ENCODE measurements at regions not wholly inside any gene's neighbourhood (a gene's known extent, or its start where the extent isn't known, plus 50 kb on each side); places are given as distances from the start of the nearest gene placed in this dataset.
"Not testable (repeated sequence)": the region's sequence is repeated elsewhere in the genome, so short reads cannot be mapped to it uniquely, and the experiment has no call there.

- not testable (repeated sequence) for DNase-seq (ENCODE audit: extremely low read depth, low read depth)
These were observed 161.4 kb downstream of the SYT15 start for GRCh38 chr10:46740368-46740767.

- not testable (repeated sequence) for DNase-seq (ENCODE audit: extremely low read depth, low read depth)
These were observed 162.2 kb upstream of the PTPN20 start for GRCh38 chr10:46749003-46749402.

- not testable (repeated sequence) for DNase-seq (ENCODE audit: extremely low read depth, low read depth)
These were observed 161.8 kb upstream of the PTPN20 start for GRCh38 chr10:46749470-46749869.

GRCh38 chr10:46753763-46754162, 157.5 kb upstream of the PTPN20 start:
- DNase-seq (ENCODE audit: extremely low read depth, low read depth), result not testable (repeated sequence)

- not testable (repeated sequence) for DNase-seq (ENCODE audit: extremely low read depth, low read depth)
These were observed 149.8 kb upstream of the PTPN20 start for GRCh38 chr10:46761471-46761870.

GRCh38 chr10:46768515-46769291, 142.5 kb upstream of the PTPN20 start:
- not testable (repeated sequence) for DNase-seq (ENCODE audit: extremely low read depth, low read depth)

GRCh38 chr10:46773178-46773896, 137.9 kb upstream of the PTPN20 start:
- not testable (repeated sequence) for DNase-seq (ENCODE audit: extremely low read depth, low read depth)

GRCh38 chr10:46773897-46774236, 137.4 kb upstream of the PTPN20 start:
- not testable (repeated sequence) for DNase-seq (ENCODE audit: extremely low read depth, low read depth)

GRCh38 chr10:46774366-46774765, 136.9 kb upstream of the PTPN20 start:
- not testable (repeated sequence) for DNase-seq (ENCODE audit: extremely low read depth, low read depth)

GRCh38 chr10:46774945-46775667, 136.1 kb upstream of the PTPN20 start:
- DNase-seq (ENCODE audit: extremely low read depth, low read depth), result not testable (repeated sequence)

GRCh38 chr10:46775668-46776059, 135.6 kb upstream of the PTPN20 start:
- DNase-seq (ENCODE audit: extremely low read depth, low read depth), result not testable (repeated sequence)

GRCh38 chr10:46779571-46779970, 131.7 kb upstream of the PTPN20 start:
- DNase-seq (ENCODE audit: extremely low read depth, low read depth), result not testable (repeated sequence)

GRCh38 chr10:46780164-46780563, 131.1 kb upstream of the PTPN20 start:
- DNase-seq (ENCODE audit: extremely low read depth, low read depth), result not testable (repeated sequence)

- not testable (repeated sequence) for DNase-seq (ENCODE audit: extremely low read depth, low read depth)
These were observed 130.2 kb upstream of the PTPN20 start for GRCh38 chr10:46781001-46781400.

GRCh38 chr10:46782001-46782874, 129.0 kb upstream of the PTPN20 start:
- not testable (repeated sequence) for DNase-seq (ENCODE audit: extremely low read depth, low read depth)

- not testable (repeated sequence) for DNase-seq (ENCODE audit: extremely low read depth, low read depth)
These were observed 126.6 kb upstream of the PTPN20 start for GRCh38 chr10:46784665-46785064.

GRCh38 chr10:46786125-46786517, 125.1 kb upstream of the PTPN20 start:
- not testable (repeated sequence) for DNase-seq (ENCODE audit: extremely low read depth, low read depth)

GRCh38 chr10:46786518-46787320, 124.5 kb upstream of the PTPN20 start:
- DNase-seq (ENCODE audit: extremely low read depth, low read depth), result not testable (repeated sequence)

All from AG09319 (cell line).